ENCODE measurements at regions not wholly inside any gene's neighbourhood (a gene's known extent, or its start where the extent isn't known, plus 50 kb on each side); places are given as distances from the start of the nearest gene placed in this dataset.
"Not testable (repeated sequence)": the region's sequence is repeated elsewhere in the genome, so short reads cannot be mapped to it uniquely, and the experiment has no call there.

DNA sequence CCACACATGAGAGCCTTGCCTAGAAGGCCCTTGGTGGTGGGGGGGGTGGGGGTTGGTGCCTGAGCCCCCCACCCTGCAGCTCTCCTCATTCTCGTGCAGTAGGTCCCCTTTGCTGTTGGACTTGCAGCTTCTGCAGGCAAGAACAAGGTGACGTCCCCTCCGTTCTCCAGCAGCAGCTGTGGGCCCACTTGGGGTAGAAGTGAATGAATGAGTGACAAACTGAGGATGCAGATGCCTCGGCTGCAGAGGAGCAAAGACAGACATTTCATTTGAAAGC, 88.6 kb upstream of the CTDP1 start:
- WGBS = 95% methylated on average over 4 of the region's 4 CpGs
- DNase-seq (ENCODE audit: low read depth in 6 of 9, low spot score in 9 of 9) = no peak
- Histone ChIP-seq H3K4me1 (ENCODE audit: control insufficient read depth in 2 of 2, insufficient read depth in 2 of 2, low read length in 2 of 2) (peaks cover 0 to 2% of the 10 kb centered on the region in 2 donors), H3K9me3 (ENCODE audit: control insufficient read depth in 2 of 2, insufficient read depth in 1 of 2, low read length in 1 of 2) (no peaks in the 10 kb centered on the region), H3K4me3 (ENCODE audit: low read length in 2 of 2) (no peak overlapping the region), H3K27ac (ENCODE audit: low read depth in 1 of 2, low read length in 1 of 2) (no peak overlapping the region), H3K27me3 (ENCODE audit: control insufficient read depth in 2 of 2, insufficient read depth in 1 of 2, low read length in 1 of 2) (peaks cover 0 to 1% of the 10 kb centered on the region in 2 donors), H3K36me3 (ENCODE audit: control insufficient read depth in 2 of 2, insufficient read depth in 2 of 2, low read length in 1 of 2) (no peaks in the 10 kb centered on the region)

DNA sequence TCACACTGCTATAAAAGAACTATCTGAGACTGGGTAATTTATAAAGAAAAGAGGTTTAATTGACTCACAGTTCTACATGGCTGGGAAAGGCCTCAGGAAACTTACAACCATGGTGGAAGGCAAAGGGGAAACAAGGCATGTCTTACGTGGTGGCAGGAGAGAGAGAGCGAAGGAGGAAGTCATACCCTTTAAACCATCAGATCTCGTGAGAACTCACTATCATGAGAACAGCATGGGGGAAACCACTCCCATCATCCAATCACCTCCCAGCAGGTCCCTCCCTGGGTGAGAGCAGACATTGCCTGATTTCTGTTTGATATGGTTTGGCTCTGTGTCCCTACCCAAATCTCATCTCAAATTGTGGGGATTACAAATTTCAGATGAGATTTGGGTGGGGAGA, 86.9 kb upstream of the CTDP1 start:
- H3K4me1 ChIP-seq (ENCODE audit: control insufficient read depth in 2 of 2, insufficient read depth in 2 of 2, low read length in 2 of 2) = not testable (repeated sequence)
- WGBS = 89% methylated on average over 3 of the region's 3 CpGs

DNA sequence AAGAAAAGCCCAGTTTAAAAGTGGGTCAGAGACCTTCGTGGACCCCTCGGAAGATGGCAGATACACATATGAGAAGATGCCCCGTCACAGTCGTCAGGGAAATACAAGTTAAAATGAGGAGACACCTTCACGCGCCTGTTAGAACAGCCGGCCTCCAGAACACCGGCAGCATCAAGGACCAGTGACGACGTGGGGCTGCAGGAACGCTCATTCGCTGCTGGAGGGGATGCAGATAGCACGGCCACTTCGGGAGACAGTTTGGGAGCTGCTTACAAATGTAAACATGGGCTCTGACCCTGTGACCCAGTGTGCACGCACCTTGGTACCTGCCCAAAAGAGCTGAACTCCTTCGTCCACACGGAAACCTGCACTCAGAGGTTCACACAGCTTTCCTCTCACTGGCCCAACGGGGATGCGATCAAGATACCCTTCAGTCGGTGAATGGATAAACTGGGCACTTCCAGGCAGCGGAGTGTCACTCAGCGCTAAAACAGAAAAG, 83.7 kb upstream of the CTDP1 start:
- 96% methylated on average over 22 of the region's 22 CpGs for WGBS
- Histone ChIP-seq H3K27me3 (ENCODE audit: control insufficient read depth in 2 of 2, insufficient read depth in 1 of 2, low read length in 1 of 2) (peaks cover 0 to 6% of the 10 kb centered on the region in 2 donors), H3K9me3 (ENCODE audit: control insufficient read depth in 2 of 2, insufficient read depth in 1 of 2, low read length in 1 of 2) (no peaks in the 10 kb centered on the region), H3K36me3 (ENCODE audit: control insufficient read depth in 2 of 2, insufficient read depth in 2 of 2, low read length in 1 of 2) (no peaks in the 10 kb centered on the region), H3K27ac (ENCODE audit: low read depth in 1 of 2, low read length in 1 of 2) (no peak overlapping the region), H3K4me3 (ENCODE audit: low read length in 2 of 2) (no peak overlapping the region), H3K4me1 (ENCODE audit: control insufficient read depth in 2 of 2, insufficient read depth in 2 of 2, low read length in 2 of 2) (peaks cover 0 to 1% of the 10 kb centered on the region in 2 donors)
- no peak for DNase-seq (ENCODE audit: low read depth in 6 of 9, low spot score in 9 of 9)

More for the DNA sequence above, 86.9 kb upstream of the CTDP1 start:
- H3K36me3 ChIP-seq (ENCODE audit: control insufficient read depth in 2 of 2, insufficient read depth in 2 of 2, low read length in 1 of 2); H3K27me3 ChIP-seq (ENCODE audit: control insufficient read depth in 2 of 2, insufficient read depth in 1 of 2, low read length in 1 of 2); H3K4me3 ChIP-seq (ENCODE audit: low read length in 2 of 2); H3K9me3 ChIP-seq (ENCODE audit: control insufficient read depth in 2 of 2, insufficient read depth in 1 of 2, low read length in 1 of 2); DNase-seq (ENCODE audit: low read depth in 6 of 9, low spot score in 9 of 9); H3K27ac ChIP-seq (ENCODE audit: low read depth in 1 of 2, low read length in 1 of 2): not testable (repeated sequence)

DNA sequence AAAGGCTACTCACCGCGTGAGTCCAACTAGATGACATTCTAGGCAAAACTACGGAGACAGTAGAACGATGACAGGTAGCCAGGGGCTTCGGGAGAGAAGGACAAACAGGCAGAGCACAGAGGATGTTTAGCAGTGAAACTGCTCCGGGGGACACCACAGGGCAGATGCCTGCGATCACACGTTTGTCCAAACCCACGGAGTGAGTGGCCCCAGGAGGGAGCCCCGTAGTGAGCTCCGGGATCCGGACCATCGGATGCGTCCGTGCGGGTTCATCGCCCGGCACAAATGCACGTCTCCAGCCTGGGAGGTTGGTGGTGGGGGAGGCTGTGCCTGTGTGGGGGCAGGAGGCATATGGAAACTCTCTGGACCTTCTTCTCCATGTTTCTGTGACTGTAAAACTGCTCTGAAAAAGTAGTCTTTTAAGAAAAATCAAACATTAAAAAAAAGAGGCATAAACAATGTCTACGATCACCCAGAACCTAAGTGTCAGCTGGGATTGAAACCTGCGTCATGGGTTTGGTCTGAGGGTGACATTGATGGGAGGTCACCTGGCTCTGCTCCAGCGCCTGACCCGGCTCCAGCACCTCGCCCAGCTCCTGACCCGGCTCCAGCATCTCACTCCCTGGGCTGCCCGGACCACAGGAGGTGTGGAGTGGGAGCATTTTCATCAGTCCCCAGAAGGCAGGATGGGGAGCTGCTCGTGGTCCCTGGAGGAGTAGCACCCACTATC, 83.0 kb upstream of the CTDP1 start:
- no peak for DNase-seq (ENCODE audit: low read depth in 6 of 9, low spot score in 9 of 9)
- no peaks in the 10 kb centered on the region for H3K4me1 ChIP-seq (ENCODE audit: control insufficient read depth in 2 of 2, insufficient read depth in 2 of 2, low read length in 2 of 2)
- H3K9me3 ChIP-seq (ENCODE audit: control insufficient read depth in 2 of 2, insufficient read depth in 1 of 2, low read length in 1 of 2) = no peaks in the 10 kb centered on the region
- H3K36me3 ChIP-seq (ENCODE audit: control insufficient read depth in 2 of 2, insufficient read depth in 2 of 2, low read length in 1 of 2) = no peaks in the 10 kb centered on the region
- H3K4me3 ChIP-seq (ENCODE audit: low read length in 2 of 2) = no peak overlapping the region
- 89% methylated on average over 27 of the region's 27 CpGs for WGBS
- peaks cover 0 to 6% of the 10 kb centered on the region in 2 donors for H3K27me3 ChIP-seq (ENCODE audit: control insufficient read depth in 2 of 2, insufficient read depth in 1 of 2, low read length in 1 of 2)
- no peak overlapping the region for H3K27ac ChIP-seq (ENCODE audit: low read depth in 1 of 2, low read length in 1 of 2)

DNA sequence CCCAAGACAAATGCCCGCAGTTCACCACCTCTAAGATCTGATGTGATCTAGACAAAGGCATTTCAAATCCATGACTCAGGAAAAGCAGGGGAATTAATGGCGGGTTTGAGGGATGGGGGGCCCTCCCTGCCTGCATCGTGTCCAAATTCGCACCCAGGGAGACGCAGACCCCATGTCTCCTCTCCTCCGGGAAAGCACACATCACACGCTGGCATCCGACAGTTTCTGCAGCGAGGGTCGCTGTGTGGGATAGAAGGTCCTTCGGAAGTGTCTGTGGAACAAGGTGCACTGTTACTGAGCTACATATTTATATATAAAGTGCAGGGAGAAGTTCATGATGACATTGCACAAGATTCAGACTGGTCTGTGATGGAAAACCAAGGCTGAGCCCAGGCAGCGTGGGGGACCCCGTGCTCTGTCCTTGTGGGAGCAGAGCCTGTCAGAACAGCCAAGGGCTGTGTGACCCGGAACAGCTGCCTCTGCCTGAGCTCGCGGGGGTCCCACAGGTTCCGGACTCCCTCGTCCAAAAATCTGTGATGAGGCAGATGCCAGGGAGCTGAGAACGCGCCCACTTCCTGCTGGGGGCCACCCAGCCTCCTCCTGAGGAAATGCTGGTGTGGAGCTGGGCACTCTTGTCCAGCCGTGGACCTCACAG, 82.3 kb upstream of the CTDP1 start:
- Histone ChIP-seq H3K36me3 (ENCODE audit: control insufficient read depth in 2 of 2, insufficient read depth in 2 of 2, low read length in 1 of 2) (no peaks in the 10 kb centered on the region), H3K27ac (ENCODE audit: low read depth in 1 of 2, low read length in 1 of 2) (no peak overlapping the region), H3K27me3 (ENCODE audit: control insufficient read depth in 2 of 2, insufficient read depth in 1 of 2, low read length in 1 of 2) (peaks cover 0 to 6% of the 10 kb centered on the region in 2 donors), H3K4me3 (ENCODE audit: low read length in 2 of 2) (no peak overlapping the region), H3K9me3 (ENCODE audit: control insufficient read depth in 2 of 2, insufficient read depth in 1 of 2, low read length in 1 of 2) (no peaks in the 10 kb centered on the region), H3K4me1 (ENCODE audit: control insufficient read depth in 2 of 2, insufficient read depth in 2 of 2, low read length in 2 of 2) (no peaks in the 10 kb centered on the region)
- no peak for DNase-seq (ENCODE audit: low read depth in 6 of 9, low spot score in 9 of 9)
- WGBS = 82% methylated on average over 21 of the region's 21 CpGs

DNA sequence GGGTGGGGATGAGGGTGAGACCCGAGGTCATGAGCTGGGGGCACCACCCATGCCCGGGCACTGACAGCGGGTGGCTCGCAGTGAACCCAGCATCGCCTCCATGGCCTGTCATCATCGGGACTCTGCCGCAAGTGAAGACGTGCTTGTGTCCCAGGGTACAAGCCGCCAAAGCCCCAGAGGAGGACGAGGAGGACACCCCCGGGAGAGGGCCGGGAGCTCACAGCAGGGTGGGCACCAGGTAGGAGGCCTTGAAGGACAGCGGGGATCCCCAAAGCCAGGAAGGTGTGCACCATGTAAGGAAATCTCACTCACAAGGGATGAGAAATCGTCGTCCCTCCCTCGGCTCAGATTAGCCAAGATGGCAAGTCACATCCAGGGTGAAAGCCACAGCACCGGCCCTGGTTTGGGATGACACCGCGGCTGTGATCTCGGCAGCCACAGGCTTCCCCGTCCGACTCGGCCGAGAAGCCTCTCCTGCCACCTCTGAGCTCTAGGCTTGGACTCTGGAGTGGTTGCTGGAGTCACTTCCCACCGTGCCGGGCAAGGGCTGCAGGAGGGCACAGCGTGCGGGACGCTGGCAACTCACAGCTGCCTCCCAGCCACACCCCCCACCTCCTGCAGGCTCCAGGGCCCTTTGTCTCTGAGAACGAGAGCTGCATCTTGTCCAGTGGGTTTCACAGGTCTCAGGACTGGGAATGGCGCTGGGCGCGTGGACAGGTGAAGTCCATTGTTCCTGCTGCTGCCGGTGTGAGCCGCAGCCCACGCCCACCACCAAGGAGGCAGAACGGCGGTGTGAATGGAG, 81.6 kb upstream of the CTDP1 start:
- H3K27ac ChIP-seq (ENCODE audit: low read depth in 1 of 2, low read length in 1 of 2) = no peak overlapping the region
- no peaks in the 10 kb centered on the region for H3K4me1 ChIP-seq (ENCODE audit: control insufficient read depth in 2 of 2, insufficient read depth in 2 of 2, low read length in 2 of 2)
- no peaks in the 10 kb centered on the region for H3K9me3 ChIP-seq (ENCODE audit: control insufficient read depth in 2 of 2, insufficient read depth in 1 of 2, low read length in 1 of 2)
- WGBS = 95% methylated on average over 38 of the region's 38 CpGs
- no peaks in the 10 kb centered on the region for H3K36me3 ChIP-seq (ENCODE audit: control insufficient read depth in 2 of 2, insufficient read depth in 2 of 2, low read length in 1 of 2)
- no peak overlapping the region for H3K4me3 ChIP-seq (ENCODE audit: low read length in 2 of 2)
- peaks cover 0 to 6% of the 10 kb centered on the region in 2 donors for H3K27me3 ChIP-seq (ENCODE audit: control insufficient read depth in 2 of 2, insufficient read depth in 1 of 2, low read length in 1 of 2)
- no peak for DNase-seq (ENCODE audit: low read depth in 6 of 9, low spot score in 9 of 9)

DNA sequence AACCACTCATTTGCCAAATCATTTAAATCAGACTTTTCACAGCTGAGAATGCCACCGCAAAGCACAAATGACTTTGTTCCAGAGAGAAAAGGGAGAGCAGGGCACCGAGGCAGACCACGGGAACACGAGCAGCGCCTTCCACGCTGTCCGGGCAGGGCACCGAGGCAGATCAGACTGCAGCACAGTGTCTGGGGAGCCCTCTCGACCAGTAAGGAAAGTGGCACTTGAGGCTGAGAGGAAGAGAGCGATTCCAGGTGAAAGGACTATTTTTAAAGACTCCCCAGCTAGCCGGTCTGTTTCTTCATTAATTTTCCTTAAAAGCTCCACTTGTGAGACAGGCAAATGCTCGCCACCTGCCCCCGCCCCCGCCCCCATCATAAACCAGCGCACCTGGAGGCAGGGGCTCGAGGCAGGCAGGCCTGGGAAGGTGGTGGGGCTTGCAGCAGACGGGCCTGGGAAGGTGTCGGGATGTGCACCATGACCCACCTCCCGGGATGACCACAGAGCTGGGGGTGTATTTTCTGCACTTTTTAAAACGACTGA, 80.9 kb upstream of the CTDP1 start:
- H3K4me1 ChIP-seq (ENCODE audit: control insufficient read depth in 2 of 2, insufficient read depth in 2 of 2, low read length in 2 of 2) = no peaks in the 10 kb centered on the region
- no peak overlapping the region for H3K4me3 ChIP-seq (ENCODE audit: low read length in 2 of 2)
- H3K27me3 ChIP-seq (ENCODE audit: control insufficient read depth in 2 of 2, insufficient read depth in 1 of 2, low read length in 1 of 2) = peaks cover 0 to 6% of the 10 kb centered on the region in 2 donors
- H3K36me3 ChIP-seq (ENCODE audit: control insufficient read depth in 2 of 2, insufficient read depth in 2 of 2, low read length in 1 of 2) = no peaks in the 10 kb centered on the region
- H3K9me3 ChIP-seq (ENCODE audit: control insufficient read depth in 2 of 2, insufficient read depth in 1 of 2, low read length in 1 of 2) = no peaks in the 10 kb centered on the region
- 88% methylated on average over 20 of the region's 20 CpGs for WGBS
- DNase-seq (ENCODE audit: low read depth in 6 of 9, low spot score in 9 of 9) = no peak
- H3K27ac ChIP-seq (ENCODE audit: low read depth in 1 of 2, low read length in 1 of 2) = no peak overlapping the region

DNA sequence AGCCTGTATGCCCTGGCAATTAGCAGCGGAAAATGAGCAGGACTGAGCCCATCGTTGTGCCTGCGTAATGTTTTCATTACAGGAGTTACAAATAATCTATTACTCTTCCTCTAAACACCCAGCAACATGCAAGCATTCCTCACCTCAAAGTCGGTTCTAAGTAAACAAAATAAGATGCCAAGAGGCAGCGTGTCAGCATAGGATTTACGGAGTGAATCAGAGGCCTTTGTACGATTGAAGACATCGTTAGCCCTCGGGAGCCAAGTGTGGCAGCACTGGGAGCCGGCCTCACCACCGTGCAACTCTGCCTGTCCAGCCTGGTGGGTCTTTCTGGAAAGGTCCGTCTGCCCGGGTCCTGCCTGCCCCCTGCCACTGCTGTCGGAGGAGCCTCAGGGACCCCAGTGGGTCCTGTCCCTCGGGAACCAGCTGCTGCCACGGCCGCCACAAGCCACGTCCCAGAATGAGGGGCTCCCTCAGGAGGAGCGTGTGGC, 80.1 kb upstream of the CTDP1 start:
- Histone ChIP-seq H3K4me1 (ENCODE audit: control insufficient read depth in 2 of 2, insufficient read depth in 2 of 2, low read length in 2 of 2) (no peaks in the 10 kb centered on the region), H3K9me3 (ENCODE audit: control insufficient read depth in 2 of 2, insufficient read depth in 1 of 2, low read length in 1 of 2) (no peaks in the 10 kb centered on the region), H3K36me3 (ENCODE audit: control insufficient read depth in 2 of 2, insufficient read depth in 2 of 2, low read length in 1 of 2) (no peaks in the 10 kb centered on the region), H3K27ac (ENCODE audit: low read depth in 1 of 2, low read length in 1 of 2) (no peak overlapping the region), H3K27me3 (ENCODE audit: control insufficient read depth in 2 of 2, insufficient read depth in 1 of 2, low read length in 1 of 2) (peaks cover 0 to 6% of the 10 kb centered on the region in 2 donors), H3K4me3 (ENCODE audit: low read length in 2 of 2) (no peak overlapping the region)
- 92% methylated on average over 19 of the region's 19 CpGs for WGBS
- no peak for DNase-seq (ENCODE audit: low read depth in 6 of 9, low spot score in 9 of 9)

DNA sequence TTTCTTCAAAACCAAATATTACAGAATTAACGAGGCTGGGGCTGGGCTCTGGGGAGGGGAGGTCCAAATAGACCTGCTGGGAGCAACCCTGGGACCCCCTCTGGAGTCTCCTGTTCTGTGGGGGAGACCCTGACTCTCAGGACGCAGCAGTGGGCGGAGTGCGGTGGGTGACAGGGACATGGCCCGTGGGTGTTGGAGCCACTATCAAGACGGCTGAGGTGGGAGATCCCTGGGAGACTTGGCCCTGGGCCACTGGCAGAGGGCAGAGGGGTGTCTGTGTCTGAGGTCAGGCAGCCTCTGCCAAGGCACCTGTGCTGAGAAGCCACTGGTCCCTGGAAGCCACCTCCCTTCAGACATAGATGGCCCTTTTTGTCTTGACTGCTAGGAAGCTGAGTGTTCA, 79.5 kb upstream of the CTDP1 start:
- Histone ChIP-seq H3K4me3 (ENCODE audit: low read length in 2 of 2) (no peak overlapping the region), H3K36me3 (ENCODE audit: control insufficient read depth in 2 of 2, insufficient read depth in 2 of 2, low read length in 1 of 2) (no peaks in the 10 kb centered on the region), H3K27me3 (ENCODE audit: control insufficient read depth in 2 of 2, insufficient read depth in 1 of 2, low read length in 1 of 2) (peaks cover 0 to 6% of the 10 kb centered on the region in 2 donors), H3K27ac (ENCODE audit: low read depth in 1 of 2, low read length in 1 of 2) (no peak overlapping the region), H3K9me3 (ENCODE audit: control insufficient read depth in 2 of 2, insufficient read depth in 1 of 2, low read length in 1 of 2) (no peaks in the 10 kb centered on the region), H3K4me1 (ENCODE audit: control insufficient read depth in 2 of 2, insufficient read depth in 2 of 2, low read length in 2 of 2) (no peaks in the 10 kb centered on the region)
- no peak for DNase-seq (ENCODE audit: low read depth in 6 of 9, low spot score in 9 of 9)
- WGBS = 88% methylated on average over 6 of the region's 6 CpGs

All from thymus (tissue), 11 donors.